ENCODE measurements at regions not wholly inside any gene's neighbourhood (a gene's known extent, or its start where the extent isn't known, plus 50 kb on each side); places are given as distances from the start of the nearest gene placed in this dataset.

- Histone ChIP-seq H3K36me3 (ENCODE audit: control insufficient read depth, insufficient read depth, low read length) (no peaks in the 10 kb centered on the region), H3K27me3 (ENCODE audit: control insufficient read depth, insufficient read depth, low read length) (no peaks in the 10 kb centered on the region), H3K27ac (ENCODE audit: low read length) (no peak overlapping the region), H3K9me3 (ENCODE audit: control insufficient read depth, insufficient read depth, low read depth, low read length) (no peaks in the 10 kb centered on the region), H3K4me1 (ENCODE audit: control insufficient read depth, insufficient read depth, low read length) (no peaks in the 10 kb centered on the region), H3K4me3 (ENCODE audit: low read depth in 2 of 2, low read length in 2 of 2) (no peak overlapping the region)
- no peak for TF ChIP-seq POLR2AphosphoS5 (IDR thresholded peaks at IDR 0.05; ENCODE audit: low read depth, low read length)
- no peak for TF ChIP-seq REST (IDR thresholded peaks at IDR 0.05; ENCODE audit: insufficient read depth in 1 of 2, low read depth in 2 of 2, low read length in 1 of 2)
- TF ChIP-seq CTCF (IDR thresholded peaks at IDR 0.05), result no peak
- no peak for TF ChIP-seq SIN3A (IDR thresholded peaks at IDR 0.05; ENCODE audit: borderline replicate concordance, insufficient read depth, low read depth, low read length)
- TF ChIP-seq TCF7L2 (IDR thresholded peaks at IDR 0.05; ENCODE audit: low read depth, low read length), result no peak
- intact Hi-C loops (cut with micrococcal nuclease; ENCODE audit: unreplicated experiment), result no loop called here
- no peak for DNase-seq (ENCODE audit: low read depth, low spot score)
- POLR2A ChIA-PET, result interaction anchor here (0.7 kb wide), 1 partner anchor 315 kb away, joined by 8 read pairs; no protein-coding TSS in a partner anchor
- BruUV-seq (replicated peaks), result no TSS peak
- in situ Hi-C loops (cut with HindIII; ENCODE audit: low pct_unique_long_range_greater_than_20kb, low sequenced_read_pairs), result no loop called here
- CTCF ChIA-PET, result no interaction called here
- ATAC-seq, result no peak
Observed at GRCh38 chr3:45317710-45318109, 70.7 kb upstream of the LARS2 start.

GRCh38 chr3:45318689-45319088 is 69.7 kb upstream of the LARS2 start:
- POLR2A ChIA-PET, result interaction anchor here (0.6 kb wide), 1 partner anchor 76 kb away, joined by 3 read pairs; no protein-coding TSS in a partner anchor
- Histone ChIP-seq H3K9me3 (ENCODE audit: control insufficient read depth, insufficient read depth, low read depth, low read length) (no peaks in the 10 kb centered on the region), H3K36me3 (ENCODE audit: control insufficient read depth, insufficient read depth, low read length) (no peaks in the 10 kb centered on the region), H3K27me3 (ENCODE audit: control insufficient read depth, insufficient read depth, low read length) (no peaks in the 10 kb centered on the region), H3K4me1 (ENCODE audit: control insufficient read depth, insufficient read depth, low read length) (no peaks in the 10 kb centered on the region), H3K4me3 (ENCODE audit: low read depth in 2 of 2, low read length in 2 of 2) (no peak overlapping the region), H3K27ac (ENCODE audit: low read length) (no peak overlapping the region)
- BruUV-seq (replicated peaks), result no TSS peak
- ATAC-seq (no peak), DNase-seq (ENCODE audit: low read depth, low spot score) (no peak)
- in situ Hi-C loops (cut with HindIII; ENCODE audit: low pct_unique_long_range_greater_than_20kb, low sequenced_read_pairs), result no loop called here
- CTCF ChIA-PET, result no interaction called here
- no peak for TF ChIP-seq CTCF (IDR thresholded peaks at IDR 0.05)
- TF ChIP-seq SIN3A (IDR thresholded peaks at IDR 0.05; ENCODE audit: borderline replicate concordance, insufficient read depth, low read depth, low read length), result no peak
- TF ChIP-seq POLR2AphosphoS5 (IDR thresholded peaks at IDR 0.05; ENCODE audit: low read depth, low read length), result no peak
- TF ChIP-seq TCF7L2 (IDR thresholded peaks at IDR 0.05; ENCODE audit: low read depth, low read length), result no peak
- intact Hi-C loops (cut with micrococcal nuclease; ENCODE audit: unreplicated experiment), result no loop called here
